OCI-LY1 (cell line): ENCODE measurements at regions not wholly inside any gene's neighbourhood (a gene's known extent, or its start where the extent isn't known, plus 50 kb on each side); places are given as distances from the start of the nearest gene placed in this dataset.

ENCODE experiments used
- H2AFZ ChIP-seq: fragments of 200-600 bp; sonication (generic), shearing (Covaris generic); 2 replicates; pipeline ENCODE4 v1.6.0; 2014; ENCODE audit warnings: antibody characterized with exemption, mild to moderate bottlenecking, low read length
- H3F3A ChIP-seq: fragments of 200-600 bp; sonication (generic), shearing (Covaris generic); 2 replicates; pipeline ENCODE4 v1.6.0; 2014; ENCODE audit warnings: mild to moderate bottlenecking, antibody characterized with exemption, low read length, moderate library complexity; ENCODE audit not compliant: insufficient read depth
- H3K27ac ChIP-seq: fragments of 200-600 bp; sonication (generic); 2 replicates; pipeline ENCODE4 v1.5.1; 2014; ENCODE audit warnings: low read length, mixed run types, mild to moderate bottlenecking, low read depth; ENCODE audit not compliant: poor library complexity, severe bottlenecking
- H3K27me3 ChIP-seq: fragments of 200-600 bp; sonication (generic); 2 replicates; pipeline ENCODE4 v1.6.0; 2014; ENCODE audit warnings: antibody characterized with exemption, mild to moderate bottlenecking, low read length, moderate library complexity; ENCODE audit not compliant: insufficient read depth
- H3K36me3 ChIP-seq: fragments of 200-600 bp; sonication (generic); 2 replicates; pipeline ENCODE4 v1.6.1; 2014; ENCODE audit warnings: mild to moderate bottlenecking, antibody characterized with exemption, low read length, moderate library complexity, mixed read lengths; ENCODE audit not compliant: insufficient read depth
- H3K4me1 ChIP-seq: fragments of 200-600 bp; sonication (generic); 2 replicates; pipeline ENCODE4 v1.5.1; 2014; ENCODE audit warnings: mild to moderate bottlenecking, low read length, moderate library complexity; ENCODE audit not compliant: insufficient read depth, severe bottlenecking
- H3K4me2 ChIP-seq: fragments of 200-600 bp; sonication (generic), shearing (Covaris generic); 2 replicates; pipeline ENCODE4 v1.6.1; 2014; ENCODE audit warnings: low read length
- H3K4me3 ChIP-seq: fragments of 200-600 bp; sonication (generic); 2 replicates; pipeline ENCODE4 v1.5.1; 2014; ENCODE audit warnings: low read length, low read depth, mild to moderate bottlenecking, mixed read lengths; ENCODE audit not compliant: poor library complexity, severe bottlenecking
- H3K79me2 ChIP-seq: fragments of 200-600 bp; shearing (Covaris generic); 2 replicates; pipeline ENCODE4 v1.6.1; 2016; ENCODE audit warnings: mixed run types, low read length, mixed read lengths; ENCODE audit not compliant: insufficient read depth
- H3K9ac ChIP-seq: fragments of 200-600 bp; sonication (generic), shearing (Covaris generic); 2 replicates; pipeline ENCODE4 v1.6.1; 2014; ENCODE audit warnings: mild to moderate bottlenecking, low read length, mixed read lengths
- H3K9me2 ChIP-seq: fragments of 200-600 bp; sonication (generic), shearing (Covaris generic); 2 replicates; pipeline ENCODE4 v1.6.1; 2014; ENCODE audit warnings: low read depth, mild to moderate bottlenecking, low read length, mixed read lengths
- H3K9me3 ChIP-seq: fragments of 200-600 bp; shearing (Covaris generic); 2 replicates; pipeline ENCODE4 v1.6.1; 2014; ENCODE audit warnings: low read length, mixed read lengths
- H4K20me1 ChIP-seq: fragments of 200-600 bp; sonication (generic), shearing (Covaris generic); 2 replicates; pipeline ENCODE4 v1.6.0; 2016; ENCODE audit warnings: mild to moderate bottlenecking, low read length; ENCODE audit not compliant: insufficient read depth
- EZH2 ChIP-seq: fragments of 200-600 bp; sonication (generic), shearing (Covaris generic); IDR thresholded peaks from 2 replicates; pipeline ENCODE4 v1.8.0; 2017; ENCODE audit warnings: borderline replicate concordance, mixed run types, mild to moderate bottlenecking, antibody characterized with exemption, low read length, moderate library complexity, mixed read lengths
- TF ChIP-seq, protein P1 (sequence below): fragments of 200-600 bp; sonication (generic), shearing (Covaris generic); IDR thresholded peaks from 2 replicates; pipeline ENCODE4 v1.5.1; 2017; ENCODE audit warnings: mild to moderate bottlenecking, antibody characterized with exemption, low read length, moderate library complexity, mixed read lengths

DNA sequence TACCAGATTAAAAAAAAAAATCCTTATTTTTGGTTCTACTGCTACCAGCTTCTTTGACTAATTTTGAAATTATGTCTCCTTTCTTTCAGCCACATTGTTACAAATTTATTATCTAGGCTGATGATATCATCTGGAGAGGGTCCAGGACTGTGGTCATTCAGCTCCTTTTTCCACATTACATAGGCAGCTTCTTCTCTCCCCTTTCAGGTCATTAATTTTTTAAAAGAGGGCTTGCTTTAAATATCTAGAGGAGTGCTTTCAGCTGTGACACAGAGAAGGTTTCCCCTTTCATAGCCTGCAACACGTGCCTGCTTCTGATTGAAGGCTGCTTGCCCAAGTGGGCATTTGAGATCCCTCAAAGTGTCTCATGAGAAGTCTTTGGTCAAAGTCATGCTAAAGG lies 155.7 kb upstream of the PAPPA start:
- H3F3A ChIP-seq: no peaks in the 10 kb centered on the region

DNA sequence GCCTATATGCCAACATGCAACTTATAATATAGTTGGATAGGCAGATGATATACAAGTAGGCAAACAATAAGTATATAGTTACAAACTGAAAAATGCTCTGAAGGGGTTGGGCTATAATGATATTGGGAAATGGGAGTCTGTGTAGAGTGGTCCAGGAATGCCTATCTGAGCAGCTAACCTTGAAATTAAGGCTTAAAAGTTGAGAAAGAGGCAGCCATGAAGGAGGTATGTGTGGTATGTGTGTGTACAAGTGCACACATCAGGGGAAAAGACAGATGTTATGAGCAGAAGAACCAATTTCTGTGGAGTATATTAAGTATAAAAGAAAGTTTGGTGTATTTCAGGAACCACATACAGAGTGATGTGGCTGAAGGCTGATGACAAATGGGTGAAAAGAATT lies 154.9 kb upstream of the PAPPA start:
- Histone ChIP-seq H3K4me3 (no peak overlapping the region), H3K27ac (no peak overlapping the region), H3K9me3 (no peaks in the 10 kb centered on the region), H3K4me1 (no peaks in the 10 kb centered on the region), H3K27me3 (no peaks in the 10 kb centered on the region), H3K4me2 (no peak overlapping the region), H3K9me2 (no peaks in the 10 kb centered on the region), H3K9ac (no peak overlapping the region), H3K36me3 (no peaks in the 10 kb centered on the region), H3K79me2 (no peaks in the 10 kb centered on the region), H4K20me1 (no peaks in the 10 kb centered on the region), H3F3A (no peaks in the 10 kb centered on the region), H2AFZ (no peak overlapping the region)
- TF ChIP-seq, protein P1, sequence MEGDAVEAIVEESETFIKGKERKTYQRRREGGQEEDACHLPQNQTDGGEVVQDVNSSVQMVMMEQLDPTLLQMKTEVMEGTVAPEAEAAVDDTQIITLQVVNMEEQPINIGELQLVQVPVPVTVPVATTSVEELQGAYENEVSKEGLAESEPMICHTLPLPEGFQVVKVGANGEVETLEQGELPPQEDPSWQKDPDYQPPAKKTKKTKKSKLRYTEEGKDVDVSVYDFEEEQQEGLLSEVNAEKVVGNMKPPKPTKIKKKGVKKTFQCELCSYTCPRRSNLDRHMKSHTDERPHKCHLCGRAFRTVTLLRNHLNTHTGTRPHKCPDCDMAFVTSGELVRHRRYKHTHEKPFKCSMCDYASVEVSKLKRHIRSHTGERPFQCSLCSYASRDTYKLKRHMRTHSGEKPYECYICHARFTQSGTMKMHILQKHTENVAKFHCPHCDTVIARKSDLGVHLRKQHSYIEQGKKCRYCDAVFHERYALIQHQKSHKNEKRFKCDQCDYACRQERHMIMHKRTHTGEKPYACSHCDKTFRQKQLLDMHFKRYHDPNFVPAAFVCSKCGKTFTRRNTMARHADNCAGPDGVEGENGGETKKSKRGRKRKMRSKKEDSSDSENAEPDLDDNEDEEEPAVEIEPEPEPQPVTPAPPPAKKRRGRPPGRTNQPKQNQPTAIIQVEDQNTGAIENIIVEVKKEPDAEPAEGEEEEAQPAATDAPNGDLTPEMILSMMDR: no peak
- no peak for TF ChIP-seq EZH2

More for the DNA sequence above, 155.7 kb upstream of the PAPPA start:
- Histone ChIP-seq H3K27me3 (no peaks in the 10 kb centered on the region), H3K79me2 (no peaks in the 10 kb centered on the region), H4K20me1 (no peaks in the 10 kb centered on the region), H2AFZ (no peak overlapping the region), H3K9me2 (no peaks in the 10 kb centered on the region), H3K9ac (no peak overlapping the region), H3K4me2 (no peak overlapping the region), H3K4me1 (no peaks in the 10 kb centered on the region), H3K36me3 (no peaks in the 10 kb centered on the region), H3K4me3 (no peak overlapping the region), H3K9me3 (no peaks in the 10 kb centered on the region), H3K27ac (no peak overlapping the region)
- TF ChIP-seq, protein P1: no peak
- no peak for TF ChIP-seq EZH2

DNA sequence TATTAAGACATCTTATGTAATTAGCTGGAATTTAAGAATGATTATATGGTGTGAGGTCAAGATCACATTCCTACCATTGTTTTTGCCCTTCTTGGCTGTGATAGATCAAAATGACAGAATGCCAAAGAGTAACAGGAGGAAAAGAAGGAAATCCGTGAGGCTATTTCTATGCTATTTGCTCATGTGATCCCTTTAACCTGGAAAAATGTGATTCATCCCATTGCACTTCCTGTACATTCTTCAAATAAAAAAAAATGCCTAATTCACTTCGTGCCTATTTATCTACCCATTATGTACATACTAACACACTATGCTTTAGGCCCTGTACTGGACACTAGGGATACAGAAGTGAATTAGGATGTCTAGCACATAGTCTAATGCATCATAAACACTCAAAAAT lies 154.1 kb upstream of the PAPPA start:
- H3K27ac ChIP-seq: no peak overlapping the region
- no peak overlapping the region for H3K9ac ChIP-seq

More for the DNA sequence above, 154.1 kb upstream of the PAPPA start:
- no peaks in the 10 kb centered on the region for H3K9me3 ChIP-seq
- TF ChIP-seq EZH2: no peak
- TF ChIP-seq, protein P1: no peak
- H3K79me2 ChIP-seq: no peaks in the 10 kb centered on the region
- H3K9me2 ChIP-seq: no peaks in the 10 kb centered on the region
- H3K4me3 ChIP-seq: no peak overlapping the region
- H3K4me2 ChIP-seq: no peak overlapping the region
- no peaks in the 10 kb centered on the region for H3K36me3 ChIP-seq
- H3K4me1 ChIP-seq: no peaks in the 10 kb centered on the region
- H2AFZ ChIP-seq: no peak overlapping the region
- H3F3A ChIP-seq: no peaks in the 10 kb centered on the region
- H3K27me3 ChIP-seq: no peaks in the 10 kb centered on the region
- H4K20me1 ChIP-seq: no peaks in the 10 kb centered on the region
